Nephron progenitor cell (in vitro differentiated cells): ENCODE measurements at regions not wholly inside any gene's neighbourhood (a gene's known extent, or its start where the extent isn't known, plus 50 kb on each side); places are given as distances from the start of the nearest gene placed in this dataset.

ENCODE experiments used
- DNase-seq: peaks from one replicate; pipeline ENCODE4 v3.0.0; 2021
- H3K27ac Mint-ChIP-seq: 2 replicates; pipeline ENCODE4 v1.8.0; 2021; ENCODE audit warnings: mild to moderate bottlenecking, moderate library complexity, mixed read lengths
- H3K27me3 Mint-ChIP-seq: 2 replicates; pipeline ENCODE4 v1.8.0; 2021; ENCODE audit warnings: mild to moderate bottlenecking, low read depth, mixed read lengths; ENCODE audit not compliant: poor library complexity
- H3K36me3 Mint-ChIP-seq: 2 replicates; pipeline ENCODE4 v1.8.0; 2021; ENCODE audit warnings: low read depth, mixed read lengths
- H3K4me1 Mint-ChIP-seq: 2 replicates; pipeline ENCODE4 v1.8.0; 2021; ENCODE audit warnings: mixed read lengths
- H3K4me3 Mint-ChIP-seq: 2 replicates; pipeline ENCODE4 v1.8.0; 2021; ENCODE audit warnings: mild to moderate bottlenecking, moderate library complexity, mixed read lengths
- H3K9me3 Mint-ChIP-seq: 2 replicates; pipeline ENCODE4 v1.8.0; 2021; ENCODE audit warnings: mild to moderate bottlenecking, moderate library complexity, mixed read lengths
- TF ChIP-seq, protein P1 (sequence below): fragments of 200-600 bp; sonication (generic); IDR thresholded peaks from 2 replicates; pipeline ENCODE4 v1.5.0; 2021; ENCODE audit warnings: antibody characterized with exemption

DNA sequence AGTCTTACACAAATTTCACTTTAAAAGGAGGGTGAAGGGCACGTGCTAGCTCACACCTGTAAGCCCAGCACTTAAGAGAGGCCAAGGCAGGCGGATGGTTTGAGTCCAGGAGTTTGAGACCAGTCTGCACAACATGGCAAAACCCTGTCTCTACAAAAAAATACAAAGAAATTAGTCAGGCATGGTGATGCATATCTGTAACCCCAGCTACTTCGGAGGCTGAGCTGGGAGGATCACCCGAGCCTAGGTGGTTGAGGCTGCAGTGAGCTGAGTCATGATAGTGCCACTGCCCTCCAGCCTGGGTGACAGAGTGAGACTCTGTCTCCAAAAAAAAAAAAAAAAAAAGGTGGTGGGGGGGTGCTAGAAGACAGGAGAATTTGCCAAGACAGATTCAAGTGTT lies 237.3 kb upstream of the KLF14 start:
- no peak for DNase-seq
- Mint-ChIP-seq H3K27me3 (no peaks in the 10 kb centered on the region), H3K4me3 (no peak overlapping the region), H3K4me1 (no peaks in the 10 kb centered on the region), H3K27ac (no peak overlapping the region), H3K36me3 (peaks cover 5% of the 10 kb centered on the region), H3K9me3 (peaks cover 20% of the 10 kb centered on the region)
- TF ChIP-seq, protein P1, sequence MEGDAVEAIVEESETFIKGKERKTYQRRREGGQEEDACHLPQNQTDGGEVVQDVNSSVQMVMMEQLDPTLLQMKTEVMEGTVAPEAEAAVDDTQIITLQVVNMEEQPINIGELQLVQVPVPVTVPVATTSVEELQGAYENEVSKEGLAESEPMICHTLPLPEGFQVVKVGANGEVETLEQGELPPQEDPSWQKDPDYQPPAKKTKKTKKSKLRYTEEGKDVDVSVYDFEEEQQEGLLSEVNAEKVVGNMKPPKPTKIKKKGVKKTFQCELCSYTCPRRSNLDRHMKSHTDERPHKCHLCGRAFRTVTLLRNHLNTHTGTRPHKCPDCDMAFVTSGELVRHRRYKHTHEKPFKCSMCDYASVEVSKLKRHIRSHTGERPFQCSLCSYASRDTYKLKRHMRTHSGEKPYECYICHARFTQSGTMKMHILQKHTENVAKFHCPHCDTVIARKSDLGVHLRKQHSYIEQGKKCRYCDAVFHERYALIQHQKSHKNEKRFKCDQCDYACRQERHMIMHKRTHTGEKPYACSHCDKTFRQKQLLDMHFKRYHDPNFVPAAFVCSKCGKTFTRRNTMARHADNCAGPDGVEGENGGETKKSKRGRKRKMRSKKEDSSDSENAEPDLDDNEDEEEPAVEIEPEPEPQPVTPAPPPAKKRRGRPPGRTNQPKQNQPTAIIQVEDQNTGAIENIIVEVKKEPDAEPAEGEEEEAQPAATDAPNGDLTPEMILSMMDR = no peak

GRCh38 chr7:130972201-130972600 lies 238.2 kb upstream of the KLF14 start:
- Mint-ChIP-seq H3K9me3 (peaks cover 20% of the 10 kb centered on the region), H3K27me3 (no peaks in the 10 kb centered on the region), H3K36me3 (peaks cover 5% of the 10 kb centered on the region), H3K4me1 (no peaks in the 10 kb centered on the region), H3K27ac (no peak overlapping the region), H3K4me3 (no peak overlapping the region)
- no peak for DNase-seq
- TF ChIP-seq, protein P1 = no peak

DNA sequence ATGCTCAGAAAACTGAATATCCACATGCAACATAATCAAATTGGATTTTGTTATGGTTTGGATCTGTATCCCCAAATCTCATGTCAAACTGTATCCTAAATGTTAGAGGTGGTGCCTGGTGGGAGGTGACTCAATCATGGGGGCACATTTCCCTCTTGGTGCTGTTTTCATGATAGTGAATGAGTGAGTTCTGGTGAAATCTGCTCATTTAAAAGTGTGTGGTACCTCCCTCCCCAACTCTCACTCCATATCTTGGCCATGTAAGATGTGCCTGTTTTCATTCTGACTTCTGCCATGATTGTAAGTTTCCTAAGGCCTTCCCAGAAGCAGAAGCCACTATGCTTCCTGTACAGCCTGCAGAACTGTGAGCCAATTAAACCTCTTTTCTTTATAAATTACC lies 239.6 kb upstream of the KLF14 start:
- Mint-ChIP-seq H3K27me3 (no peaks in the 10 kb centered on the region), H3K4me1 (no peaks in the 10 kb centered on the region), H3K36me3 (peaks cover 5% of the 10 kb centered on the region), H3K27ac (no peak overlapping the region), H3K9me3 (peaks cover 20% of the 10 kb centered on the region), H3K4me3 (no peak overlapping the region)
- DNase-seq = no peak
- TF ChIP-seq, protein P1 = no peak

DNA sequence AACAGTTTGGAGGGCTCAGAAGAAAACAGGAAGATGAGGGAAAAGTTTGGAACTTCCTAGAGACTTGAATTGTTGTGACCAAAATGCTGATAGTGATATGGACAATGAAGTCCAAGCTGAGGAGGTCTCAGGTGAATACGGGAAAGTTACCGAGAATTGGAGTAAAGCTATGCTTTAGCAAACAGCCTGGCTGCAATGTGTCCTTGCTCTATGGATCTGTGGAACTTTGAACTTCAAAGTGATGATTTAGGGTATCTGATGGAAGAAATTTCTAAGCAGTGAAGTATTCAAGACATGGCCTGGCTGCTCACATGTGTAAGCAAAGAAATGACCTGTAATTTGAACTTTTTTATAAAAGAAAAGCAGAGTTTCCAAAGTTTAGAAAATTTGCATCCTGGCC lies 240.2 kb upstream of the KLF14 start:
- TF ChIP-seq, protein P1 = no peak
- Mint-ChIP-seq H3K27ac (no peak overlapping the region), H3K4me1 (no peaks in the 10 kb centered on the region), H3K36me3 (peaks cover 5% of the 10 kb centered on the region), H3K27me3 (no peaks in the 10 kb centered on the region), H3K9me3 (peaks cover 20% of the 10 kb centered on the region), H3K4me3 (no peak overlapping the region)
- DNase-seq = no peak

DNA sequence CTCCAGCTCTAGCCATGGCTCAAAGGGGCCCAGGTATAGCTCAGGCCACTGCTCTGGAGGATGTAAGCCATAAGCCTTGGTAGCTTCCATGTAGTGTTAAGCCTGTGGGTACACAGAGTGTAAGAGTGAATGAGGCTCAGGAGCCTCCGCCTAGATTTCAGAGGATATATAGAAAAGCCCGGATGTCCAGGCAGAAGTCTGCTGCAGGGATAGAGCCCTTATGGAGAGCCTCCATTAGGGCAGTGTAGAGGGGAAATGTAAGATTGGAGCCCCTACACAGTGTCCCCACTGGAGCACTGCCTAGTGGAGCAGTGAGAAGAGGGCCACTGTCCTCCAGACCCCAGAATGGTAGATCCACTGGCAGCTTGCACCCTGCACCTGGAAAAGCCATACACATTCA lies 240.8 kb upstream of the KLF14 start:
- Mint-ChIP-seq H3K4me3 (no peak overlapping the region), H3K27me3 (no peaks in the 10 kb centered on the region), H3K4me1 (no peaks in the 10 kb centered on the region), H3K27ac (no peak overlapping the region), H3K36me3 (peaks cover 5% of the 10 kb centered on the region), H3K9me3 (peaks cover 20% of the 10 kb centered on the region)
- TF ChIP-seq, protein P1 = no peak
- DNase-seq = no peak

DNA sequence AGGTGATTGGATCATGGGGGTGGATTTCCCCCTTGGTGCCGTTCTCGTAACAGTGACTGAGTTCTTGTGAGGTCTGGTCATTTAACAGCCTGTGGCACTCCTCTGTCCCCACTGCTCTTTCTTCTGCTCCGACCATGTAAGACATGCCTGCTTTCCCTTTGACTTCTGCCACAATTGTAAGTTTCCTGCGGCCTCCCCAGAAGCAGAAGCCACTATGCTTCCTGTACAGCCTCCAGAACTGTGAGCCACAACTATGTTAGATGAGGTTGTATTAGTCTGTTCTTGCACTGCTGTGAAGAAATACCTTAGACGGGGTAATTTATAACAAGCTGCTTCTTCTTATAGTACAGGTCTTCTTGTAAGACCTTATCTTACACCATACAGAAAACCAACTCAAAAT lies 241.7 kb upstream of the KLF14 start:
- Mint-ChIP-seq H3K4me1 (no peaks in the 10 kb centered on the region), H3K27me3 (no peaks in the 10 kb centered on the region), H3K4me3 (no peak overlapping the region), H3K27ac (no peak overlapping the region), H3K9me3 (peaks cover 20% of the 10 kb centered on the region), H3K36me3 (peaks cover 5% of the 10 kb centered on the region)
- DNase-seq = no peak
- TF ChIP-seq, protein P1 = no peak
